Kidney (tissue), 13 donors: ENCODE measurements at regions not wholly inside any gene's neighbourhood (a gene's known extent, or its start where the extent isn't known, plus 50 kb on each side); places are given as distances from the start of the nearest gene placed in this dataset.

Experiments
- DNase-seq, 5 donors: peaks; one replicate each; pipeline ENCODE4 v3.0.0-alpha.2; 2013 to 2020
- FAIRE-seq: peaks from 2 replicates; lab custom pipeline; 2012; peaks lifted over from hg19 to GRCh38; lab: Jason Lieb, UNC
- H3K27ac ChIP-seq, 2 donors: one replicate each; pipeline ENCODE4 v1.7.0; 2013; ENCODE audit warnings: low read depth in 2 of 2, low read length in 2 of 2, inconsistent platforms in 1 of 2
- H3K27me3 ChIP-seq: one replicate; pipeline ENCODE4 v1.7.1; 2013; ENCODE audit warnings: low read length, inconsistent platforms; ENCODE audit not compliant: control insufficient read depth, insufficient read depth
- H3K36me3 ChIP-seq, 3 donors: one replicate each; pipeline versions ENCODE4 v1.7.0 to v1.7.1; 2013; ENCODE audit warnings: low read length in 3 of 3, control low read depth in 1 of 3, inconsistent platforms in 1 of 3; ENCODE audit not compliant: insufficient read depth in 3 of 3, control insufficient read depth in 2 of 3
- H3K4me1 ChIP-seq, 3 donors: one replicate each; pipeline versions ENCODE4 v1.7.0 to v1.7.1; 2013; ENCODE audit warnings: low read length in 3 of 3, inconsistent platforms in 1 of 3, low read depth in 1 of 3; ENCODE audit not compliant: control insufficient read depth in 2 of 3, insufficient read depth in 2 of 3
- H3K4me3 ChIP-seq, 3 donors: one replicate each; pipeline versions ENCODE4 v1.7.0 to v1.8.1; 2013; ENCODE audit warnings: low read length in 3 of 3, control low read depth in 1 of 3, inconsistent platforms in 1 of 3
- H3K9ac ChIP-seq, 3 donors: one replicate each; pipeline versions ENCODE4 v1.7.0 to v1.7.1; 2013; ENCODE audit warnings: low read length in 3 of 3, control low read depth in 1 of 3, inconsistent platforms in 1 of 3
- H3K9me3 ChIP-seq, 3 donors: one replicate each; pipeline versions ENCODE4 v1.7.0 to v1.7.1; 2013; ENCODE audit warnings: low read length in 3 of 3, control low read depth in 1 of 3, inconsistent platforms in 1 of 3; ENCODE audit not compliant: control insufficient read depth in 2 of 3, insufficient read depth in 1 of 3
- CTCF ChIP-seq: IDR thresholded peaks from 3 replicates; pipeline ENCODE4 v1.5.1; 2012; ENCODE audit warnings: mild to moderate bottlenecking, moderate library complexity, borderline replicate concordance; ENCODE audit not compliant: insufficient read depth; ENCODE audit errors: extremely low read depth
- intact Hi-C: fragments of 100-400 bp; cut with DNase I; formaldehyde crosslinking; loops from one replicate; pipeline ENCODE4 v1.11.1; 2022
- donor health status: control.
- donor health status: control.
- donor health status: control.
- donor health status: control.
- donor health status: control.
- donor health status: DM: yes; HTN: yes; CAD: no.
- donor health status: Normal renal cell carcinoma (clear cell type).

GRCh38 chr4:79526641-79527565, 118.9 kb upstream of the GK2 start:
- no peak for DNase-seq
- FAIRE-seq = no peak
- TF ChIP-seq CTCF = no peak
- Histone ChIP-seq H3K36me3 (no peaks in the 10 kb centered on the region), H3K27me3 (no peaks in the 10 kb centered on the region), H3K27ac (no peak overlapping the region), H3K9me3 (no peaks in the 10 kb centered on the region), H3K4me3 (no peak overlapping the region), H3K4me1 (no peaks in the 10 kb centered on the region), H3K9ac (no peak overlapping the region)
- intact Hi-C loops = no loop called here

- H3K36me3 ChIP-seq = no peaks in the 10 kb centered on the region
- no peaks in the 10 kb centered on the region for H3K4me1 ChIP-seq
- H3K27me3 ChIP-seq = no peaks in the 10 kb centered on the region
- no peak overlapping the region for H3K27ac ChIP-seq
- FAIRE-seq (no peak), DNase-seq (no peak)
- H3K9me3 ChIP-seq = no peaks in the 10 kb centered on the region
- intact Hi-C loops = no loop called here
- TF ChIP-seq CTCF = no peak
- H3K4me3 ChIP-seq = no peak overlapping the region
- H3K9ac ChIP-seq = no peak overlapping the region
These were observed 108.1 kb upstream of the GK2 start for GRCh38 chr4:79516114-79516513.

- H3K36me3 ChIP-seq = no peaks in the 10 kb centered on the region
- FAIRE-seq (no peak), DNase-seq (no peak)
- no peaks in the 10 kb centered on the region for H3K9me3 ChIP-seq
- H3K4me3 ChIP-seq = no peak overlapping the region
- no peaks in the 10 kb centered on the region for H3K4me1 ChIP-seq
- intact Hi-C loops = no loop called here
- H3K27me3 ChIP-seq = no peaks in the 10 kb centered on the region
- no peak for TF ChIP-seq CTCF
- no peak overlapping the region for H3K27ac ChIP-seq
- H3K9ac ChIP-seq = no peak overlapping the region
These were observed 106.7 kb upstream of the GK2 start for GRCh38 chr4:79514621-79515329.
